HEK293 (cell line): ENCODE measurements at regions not wholly inside any gene's neighbourhood (a gene's known extent, or its start where the extent isn't known, plus 50 kb on each side); places are given as distances from the start of the nearest gene placed in this dataset.

Source experiments
- BCL11B ChIP-seq: fragments of 450-650 bp; formaldehyde crosslinking; IDR thresholded peaks from 2 replicates; pipeline ENCODE4 v1.5.1; 2016; ENCODE audit warnings: low read depth, missing biosample characterization, missing genetic modification characterization
- ELK4 ChIP-seq: IDR thresholded peaks from 2 replicates; pipeline ENCODE4 v1.6.1; 2011; ENCODE audit warnings: mild to moderate bottlenecking, low read depth, low read length, borderline replicate concordance
- KLF10 ChIP-seq: fragments of 450-650 bp; IDR thresholded peaks from 2 replicates; pipeline ENCODE4 v1.5.1; 2018; ENCODE audit warnings: missing biosample characterization, mild to moderate bottlenecking, missing genetic modification characterization
- KLF16 ChIP-seq: fragments of 450-650 bp; formaldehyde crosslinking; IDR thresholded peaks from 2 replicates; pipeline ENCODE4 v1.5.1; 2017; ENCODE audit warnings: missing biosample characterization, missing genetic modification characterization
- OSR2 ChIP-seq: fragments of 450-650 bp; formaldehyde crosslinking; IDR thresholded peaks from 2 replicates; pipeline ENCODE4 v1.5.1; 2016; ENCODE audit warnings: missing biosample characterization, missing genetic modification characterization
- OVOL3 ChIP-seq: fragments of 450-650 bp; formaldehyde crosslinking; IDR thresholded peaks from 2 replicates; pipeline ENCODE4 v1.5.1; 2016; ENCODE audit warnings: missing biosample characterization, missing genetic modification characterization
- SALL2 ChIP-seq: fragments of 450-650 bp; formaldehyde crosslinking; IDR thresholded peaks from 2 replicates; pipeline ENCODE4 v1.5.0; 2017; ENCODE audit warnings: missing biosample characterization, mild to moderate bottlenecking, missing genetic modification characterization, borderline replicate concordance
- SP7 ChIP-seq: fragments of 450-650 bp; formaldehyde crosslinking; IDR thresholded peaks from 2 replicates; pipeline ENCODE4 v1.5.1; 2016; ENCODE audit warnings: missing biosample characterization, missing genetic modification characterization
- TRIM28 ChIP-seq: IDR thresholded peaks from 2 replicates; pipeline ENCODE4 v1.6.1; 2011; ENCODE audit warnings: low read length, control low read depth, borderline replicate concordance
- ZBTB10 ChIP-seq: fragments of 450-650 bp; formaldehyde crosslinking; IDR thresholded peaks from 2 replicates; pipeline ENCODE4 v1.5.1; 2016; ENCODE audit warnings: missing biosample characterization, missing genetic modification characterization
- ZBTB17 ChIP-seq: fragments of 450-650 bp; formaldehyde crosslinking; IDR thresholded peaks from 2 replicates; pipeline ENCODE4 v1.5.1; 2016; ENCODE audit warnings: missing biosample characterization, missing genetic modification characterization
- ZBTB49 ChIP-seq: fragments of 450-650 bp; formaldehyde crosslinking; IDR thresholded peaks from 2 replicates; pipeline ENCODE4 v1.5.1; 2016; ENCODE audit warnings: missing biosample characterization, missing genetic modification characterization, low read depth
- ZEB2 ChIP-seq: fragments of 450-650 bp; formaldehyde crosslinking; IDR thresholded peaks from 2 replicates; pipeline ENCODE4 v1.5.1; 2016; ENCODE audit warnings: missing biosample characterization, missing genetic modification characterization
- ZIC2 ChIP-seq: fragments of 450-650 bp; formaldehyde crosslinking; IDR thresholded peaks from 2 replicates; pipeline ENCODE4 v1.5.1; 2016; ENCODE audit warnings: missing biosample characterization, missing genetic modification characterization
- ZNF114 ChIP-seq: fragments of 450-650 bp; formaldehyde crosslinking; IDR thresholded peaks from 2 replicates; pipeline ENCODE4 v1.5.0; 2017; ENCODE audit warnings: missing biosample characterization, missing genetic modification characterization
- ZNF138 ChIP-seq: fragments of 450-650 bp; formaldehyde crosslinking; IDR thresholded peaks from 2 replicates; pipeline ENCODE4 v1.5.1; 2016; ENCODE audit warnings: missing biosample characterization, missing genetic modification characterization, borderline replicate concordance
- ZNF19 ChIP-seq: fragments of 450-650 bp; formaldehyde crosslinking; IDR thresholded peaks from 2 replicates; pipeline ENCODE4; 2016; ENCODE audit warnings: missing biosample characterization, missing genetic modification characterization, low read depth
- ZNF2 ChIP-seq: fragments of 450-650 bp; formaldehyde crosslinking; IDR thresholded peaks from 2 replicates; pipeline ENCODE4 v1.5.1; 2016; ENCODE audit warnings: missing biosample characterization, missing genetic modification characterization
- ZNF202 ChIP-seq: fragments of 450-650 bp; formaldehyde crosslinking; IDR thresholded peaks from 2 replicates; pipeline ENCODE4 v1.5.1; 2016; ENCODE audit warnings: missing biosample characterization, missing genetic modification characterization, borderline replicate concordance
- ZNF239 ChIP-seq: fragments of 450-650 bp; formaldehyde crosslinking; IDR thresholded peaks from 2 replicates; pipeline ENCODE4 v1.5.1; 2016; ENCODE audit warnings: missing biosample characterization, missing genetic modification characterization
- ZNF302 ChIP-seq: fragments of 450-650 bp; formaldehyde crosslinking; IDR thresholded peaks from 2 replicates; pipeline ENCODE4 v1.5.1; 2016; ENCODE audit warnings: missing biosample characterization, missing genetic modification characterization, low read depth
- ZNF311 ChIP-seq: fragments of 450-650 bp; formaldehyde crosslinking; IDR thresholded peaks from 2 replicates; pipeline ENCODE4 v1.5.1; 2017; ENCODE audit warnings: missing biosample characterization, missing genetic modification characterization, borderline replicate concordance
- ZNF324 ChIP-seq: fragments of 450-650 bp; formaldehyde crosslinking; IDR thresholded peaks from 2 replicates; pipeline ENCODE4 v1.5.1; 2016; ENCODE audit warnings: missing biosample characterization, missing genetic modification characterization
- ZNF391 ChIP-seq: fragments of 450-650 bp; formaldehyde crosslinking; IDR thresholded peaks from 2 replicates; pipeline ENCODE4 v1.5.1; 2016; ENCODE audit warnings: low read depth, missing biosample characterization, missing genetic modification characterization, borderline replicate concordance
- ZNF513 ChIP-seq: fragments of 450-650 bp; IDR thresholded peaks from 2 replicates; pipeline ENCODE4 v1.5.1; 2018; ENCODE audit warnings: missing biosample characterization, missing genetic modification characterization
- ZNF585B ChIP-seq: fragments of 450-650 bp; formaldehyde crosslinking; IDR thresholded peaks from 2 replicates; pipeline ENCODE4 v1.5.1; 2016; ENCODE audit warnings: missing biosample characterization, missing genetic modification characterization
- ZNF596 ChIP-seq: fragments of 450-650 bp; IDR thresholded peaks from 2 replicates; pipeline ENCODE4 v1.5.0; 2018; ENCODE audit warnings: missing biosample characterization, mild to moderate bottlenecking, missing genetic modification characterization, moderate library complexity
- ZNF610 ChIP-seq: fragments of 450-650 bp; formaldehyde crosslinking; IDR thresholded peaks from 2 replicates; pipeline ENCODE4 v1.5.1; 2016; ENCODE audit warnings: missing biosample characterization, missing genetic modification characterization, borderline replicate concordance
- ZNF645 ChIP-seq: fragments of 450-650 bp; formaldehyde crosslinking; IDR thresholded peaks from 2 replicates; pipeline ENCODE4; 2016; ENCODE audit warnings: missing biosample characterization, missing genetic modification characterization
- ZSCAN16 ChIP-seq: fragments of 450-650 bp; formaldehyde crosslinking; IDR thresholded peaks from 2 replicates; pipeline ENCODE4 v1.5.1; 2016; ENCODE audit warnings: missing biosample characterization, missing genetic modification characterization
- TF ChIP-seq, protein P1 (sequence below): fragments of 450-650 bp; formaldehyde crosslinking; IDR thresholded peaks from 2 replicates; pipeline ENCODE4 v1.5.1; 2016; ENCODE audit warnings: missing biosample characterization, missing genetic modification characterization

- TF ChIP-seq, protein P1, sequence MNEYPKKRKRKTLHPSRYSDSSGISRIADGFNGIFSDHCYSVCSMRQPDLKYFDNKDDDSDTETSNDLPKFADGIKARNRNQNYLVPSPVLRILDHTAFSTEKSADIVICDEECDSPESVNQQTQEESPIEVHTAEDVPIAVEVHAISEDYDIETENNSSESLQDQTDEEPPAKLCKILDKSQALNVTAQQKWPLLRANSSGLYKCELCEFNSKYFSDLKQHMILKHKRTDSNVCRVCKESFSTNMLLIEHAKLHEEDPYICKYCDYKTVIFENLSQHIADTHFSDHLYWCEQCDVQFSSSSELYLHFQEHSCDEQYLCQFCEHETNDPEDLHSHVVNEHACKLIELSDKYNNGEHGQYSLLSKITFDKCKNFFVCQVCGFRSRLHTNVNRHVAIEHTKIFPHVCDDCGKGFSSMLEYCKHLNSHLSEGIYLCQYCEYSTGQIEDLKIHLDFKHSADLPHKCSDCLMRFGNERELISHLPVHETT (tag by site-specific recombination): no peak; the same call in 1 of the 2 replicates
- peak; percentile 65 for TF ChIP-seq ZNF610
- TF ChIP-seq ZNF114: no peak
- TF ChIP-seq ZNF202 (tag by site-specific recombination): no peak
- TF ChIP-seq ZNF311 (tag by site-specific recombination): no peak
- no peak for TF ChIP-seq ZNF302 (tag by site-specific recombination)
- TF ChIP-seq ZSCAN16 (tag by site-specific recombination): peak; percentile 62; the same call in 1 of the 2 replicates
- no peak for TF ChIP-seq ZNF324 (tag by site-specific recombination)
- no peak for TF ChIP-seq ZNF585B (tag by site-specific recombination)
- peak; percentile 56; the same call in 1 of the 2 replicates for TF ChIP-seq ZNF2
- TF ChIP-seq ZNF19 (tag by site-specific recombination): 0 out of 2 replicates have a peak, but pooled peaks have one; percentile 52
- peak; percentile 63 for TF ChIP-seq ZNF596 (tag by site-specific recombination)
- no peak for TF ChIP-seq ZBTB10 (tag by site-specific recombination)
- no peak for TF ChIP-seq ZNF138 (tag by site-specific recombination)
- 0 out of 2 replicates have a peak, but pooled peaks have one; percentile 56 for TF ChIP-seq ZEB2 (tag by site-specific recombination)
- TF ChIP-seq ZBTB49 (tag by site-specific recombination): no peak
- TF ChIP-seq SP7: peak; percentile 58; the same call in 1 of the 2 replicates
- TF ChIP-seq OSR2: peak; percentile 96
- no peak for TF ChIP-seq SALL2 (tag by site-specific recombination)
- TF ChIP-seq ZNF513 (tag by site-specific recombination): peak; percentile 37; the same call in 1 of the 2 replicates
- TF ChIP-seq TRIM28: peak; percentile 97
- no peak for TF ChIP-seq KLF16
- TF ChIP-seq ZNF645 (tag by site-specific recombination): no peak
- TF ChIP-seq ZNF391 (tag by site-specific recombination): peak; percentile 42; the same call in 1 of the 2 replicates
- 0 out of 2 replicates have a peak, but pooled peaks have one; percentile 62 for TF ChIP-seq KLF10 (tag by site-specific recombination)
- peak; percentile 89 for TF ChIP-seq OVOL3 (tag by site-specific recombination)
- TF ChIP-seq ZNF239 (tag by site-specific recombination): no peak
- no peak for TF ChIP-seq ELK4
- TF ChIP-seq ZIC2 (tag by site-specific recombination): peak; percentile 68
- peak; percentile 62; the same call in 1 of the 2 replicates for TF ChIP-seq ZBTB17
- no peak for TF ChIP-seq BCL11B (tag by site-specific recombination)
Measured at GRCh38 chr5:82406205-82406773, 128.1 kb upstream of the RPS23 start (continued).
